ENCODE measurements at regions not wholly inside any gene's neighbourhood (a gene's known extent, or its start where the extent isn't known, plus 50 kb on each side); places are given as distances from the start of the nearest gene placed in this dataset.

DNA sequence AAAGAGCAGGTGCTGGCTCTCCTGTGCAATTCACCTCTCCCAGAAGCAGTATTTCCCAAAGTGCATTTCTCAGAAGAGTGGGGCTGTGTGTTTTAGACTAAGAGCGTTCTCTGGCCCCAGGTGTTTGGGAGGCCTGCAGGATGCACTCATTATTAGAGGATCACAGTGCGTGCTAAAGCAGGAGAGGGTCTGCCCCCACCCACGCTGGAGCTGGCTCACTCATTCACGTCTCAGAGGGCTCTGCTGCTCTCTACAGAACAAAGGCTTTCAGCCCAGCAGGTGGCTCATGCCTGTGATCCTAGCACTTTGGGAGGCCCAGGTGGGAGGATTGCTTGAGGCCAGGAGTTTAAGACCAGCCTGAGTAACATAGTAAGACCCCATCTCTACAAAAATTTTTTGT lies 756.7 kb downstream of the UQCRFS1 start:
- Histone ChIP-seq H3K9me3 (peaks cover 3% of the 10 kb centered on the region; the same call in 2 of the 3 replicates), H3K4me1 (no peaks in the 10 kb centered on the region), H3K4me2 (no peak overlapping the region), H3K4me3 (no peak overlapping the region), H3K27ac (no peak overlapping the region)
- WGBS (ENCODE audit: missing lambda C conversion rate) = 1% methylated on average over 4 of the region's 4 CpGs
- no peak for DNase-seq (ENCODE audit: low read depth in 1 of 2, low spot score in 1 of 2)
- no peak for TF ChIP-seq JUNB (IDR thresholded peaks at IDR 0.05)
- TF ChIP-seq MYC (IDR thresholded peaks at IDR 0.05; ENCODE audit: borderline replicate concordance, low read length) = no peak
- no peak for TF ChIP-seq MAFK (IDR thresholded peaks at IDR 0.05; ENCODE audit: partially characterized antibody)
- TF ChIP-seq NFE2L2 (conservative IDR thresholded peaks at IDR 0.05; ENCODE audit: low read length) = no peak
- TF ChIP-seq, protein P1, sequence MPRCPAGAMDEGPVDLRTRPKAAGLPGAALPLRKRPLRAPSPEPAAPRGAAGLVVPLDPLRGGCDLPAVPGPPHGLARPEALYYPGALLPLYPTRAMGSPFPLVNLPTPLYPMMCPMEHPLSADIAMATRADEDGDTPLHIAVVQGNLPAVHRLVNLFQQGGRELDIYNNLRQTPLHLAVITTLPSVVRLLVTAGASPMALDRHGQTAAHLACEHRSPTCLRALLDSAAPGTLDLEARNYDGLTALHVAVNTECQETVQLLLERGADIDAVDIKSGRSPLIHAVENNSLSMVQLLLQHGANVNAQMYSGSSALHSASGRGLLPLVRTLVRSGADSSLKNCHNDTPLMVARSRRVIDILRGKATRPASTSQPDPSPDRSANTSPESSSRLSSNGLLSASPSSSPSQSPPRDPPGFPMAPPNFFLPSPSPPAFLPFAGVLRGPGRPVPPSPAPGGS (IDR thresholded peaks at IDR 0.05) = no peak
- TF ChIP-seq FOSL2 (IDR thresholded peaks at IDR 0.05) = no peak
- no peak for TF ChIP-seq FOSL2 (CRISPR knock-in tag; IDR thresholded peaks at IDR 0.05)
- no peak for TF ChIP-seq SREBF2 (IDR thresholded peaks at IDR 0.05)
- TF ChIP-seq, protein P2, sequence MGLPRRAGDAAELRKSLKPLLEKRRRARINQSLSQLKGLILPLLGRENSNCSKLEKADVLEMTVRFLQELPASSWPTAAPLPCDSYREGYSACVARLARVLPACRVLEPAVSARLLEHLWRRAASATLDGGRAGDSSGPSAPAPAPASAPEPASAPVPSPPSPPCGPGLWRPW (IDR thresholded peaks at IDR 0.05) = no peak
- TF ChIP-seq BHLHE40 (IDR thresholded peaks at IDR 0.05; ENCODE audit: low read depth, low read length) = no peak
- no peak for TF ChIP-seq NPAS2 (CRISPR knock-in tag; IDR thresholded peaks at IDR 0.05; ENCODE audit: borderline replicate concordance)
- no peak for TF ChIP-seq HDAC2 (IDR thresholded peaks at IDR 0.05)
- no peak for TF ChIP-seq RARB (CRISPR knock-in tag; IDR thresholded peaks at IDR 0.05)
- TF ChIP-seq, protein P3, sequence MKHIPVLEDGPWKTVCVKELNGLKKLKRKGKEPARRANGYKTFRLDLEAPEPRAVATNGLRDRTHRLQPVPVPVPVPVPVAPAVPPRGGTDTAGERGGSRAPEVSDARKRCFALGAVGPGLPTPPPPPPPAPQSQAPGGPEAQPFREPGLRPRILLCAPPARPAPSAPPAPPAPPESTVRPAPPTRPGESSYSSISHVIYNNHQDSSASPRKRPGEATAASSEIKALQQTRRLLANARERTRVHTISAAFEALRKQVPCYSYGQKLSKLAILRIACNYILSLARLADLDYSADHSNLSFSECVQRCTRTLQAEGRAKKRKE (CRISPR knock-in tag; IDR thresholded peaks at IDR 0.05; ENCODE audit: low read depth) = no peak
- TF ChIP-seq POLR2AphosphoS2 (conservative IDR thresholded peaks at IDR 0.05; ENCODE audit: low read length) = no peak
- no peak for TF ChIP-seq ESRRA (IDR thresholded peaks at IDR 0.05; ENCODE audit: borderline replicate concordance, low read length)
- ChIA-PET CTCF (interaction anchor here (0.9 kb wide), 1 partner anchor 13 kb away, joined by 3 read pairs; no protein-coding TSS in a partner anchor), POLR2A (no interaction called here)
- no peak for FAIRE-seq
- ATAC-seq = no peak

DNA sequence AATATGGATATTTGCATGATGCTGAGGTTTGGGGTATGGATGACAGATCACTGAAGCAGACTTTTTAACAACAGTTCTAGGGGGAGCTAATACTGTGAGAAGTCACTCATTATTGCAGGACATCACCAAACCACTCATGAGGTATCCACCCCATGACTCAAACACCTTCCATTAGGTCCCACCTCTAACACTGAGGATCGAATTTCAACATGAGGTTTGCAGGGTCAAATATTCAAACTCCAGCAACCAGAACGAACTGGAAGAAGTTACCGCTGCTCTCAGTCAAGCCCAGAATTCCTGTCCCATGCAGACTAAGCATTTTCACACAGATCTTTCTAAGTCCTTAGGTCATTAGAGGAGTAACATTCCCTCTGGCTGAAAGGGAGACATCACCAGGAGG lies 758.9 kb downstream of the UQCRFS1 start:
- FAIRE-seq (peak; percentile 51), ATAC-seq (no peak), DNase-seq (ENCODE audit: low read depth in 1 of 2, low spot score in 1 of 2) (no peak)
- 17% methylated on average over 3 of the region's 3 CpGs for WGBS (ENCODE audit: missing lambda C conversion rate)
- H3K27ac ChIP-seq = no peak overlapping the region
- H3K4me2 ChIP-seq = no peak overlapping the region
- H3K4me3 ChIP-seq = no peak overlapping the region
- TF ChIP-seq, protein P4, sequence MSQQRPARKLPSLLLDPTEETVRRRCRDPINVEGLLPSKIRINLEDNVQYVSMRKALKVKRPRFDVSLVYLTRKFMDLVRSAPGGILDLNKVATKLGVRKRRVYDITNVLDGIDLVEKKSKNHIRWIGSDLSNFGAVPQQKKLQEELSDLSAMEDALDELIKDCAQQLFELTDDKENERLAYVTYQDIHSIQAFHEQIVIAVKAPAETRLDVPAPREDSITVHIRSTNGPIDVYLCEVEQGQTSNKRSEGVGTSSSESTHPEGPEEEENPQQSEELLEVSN (IDR thresholded peaks at IDR 0.05; ENCODE audit: borderline replicate concordance, low read depth) = no peak
- TF ChIP-seq TFCP2L1 (CRISPR knock-in tag; IDR thresholded peaks at IDR 0.05) (no peak), TP53 (CRISPR knock-in tag; IDR thresholded peaks at IDR 0.05) (no peak), RARB (CRISPR knock-in tag; IDR thresholded peaks at IDR 0.05) (no peak), POLR2A (IDR thresholded peaks at IDR 0.05; ENCODE audit: low read length) (no peak), FOSL2 (IDR thresholded peaks at IDR 0.05) (no peak), FOSL2 (CRISPR knock-in tag; IDR thresholded peaks at IDR 0.05) (no peak)
- TF ChIP-seq, protein P5, sequence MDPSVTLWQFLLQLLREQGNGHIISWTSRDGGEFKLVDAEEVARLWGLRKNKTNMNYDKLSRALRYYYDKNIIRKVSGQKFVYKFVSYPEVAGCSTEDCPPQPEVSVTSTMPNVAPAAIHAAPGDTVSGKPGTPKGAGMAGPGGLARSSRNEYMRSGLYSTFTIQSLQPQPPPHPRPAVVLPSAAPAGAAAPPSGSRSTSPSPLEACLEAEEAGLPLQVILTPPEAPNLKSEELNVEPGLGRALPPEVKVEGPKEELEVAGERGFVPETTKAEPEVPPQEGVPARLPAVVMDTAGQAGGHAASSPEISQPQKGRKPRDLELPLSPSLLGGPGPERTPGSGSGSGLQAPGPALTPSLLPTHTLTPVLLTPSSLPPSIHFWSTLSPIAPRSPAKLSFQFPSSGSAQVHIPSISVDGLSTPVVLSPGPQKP (IDR thresholded peaks at IDR 0.05; ENCODE audit: low read depth, low read length) = no peak
- TF ChIP-seq, protein P6, sequence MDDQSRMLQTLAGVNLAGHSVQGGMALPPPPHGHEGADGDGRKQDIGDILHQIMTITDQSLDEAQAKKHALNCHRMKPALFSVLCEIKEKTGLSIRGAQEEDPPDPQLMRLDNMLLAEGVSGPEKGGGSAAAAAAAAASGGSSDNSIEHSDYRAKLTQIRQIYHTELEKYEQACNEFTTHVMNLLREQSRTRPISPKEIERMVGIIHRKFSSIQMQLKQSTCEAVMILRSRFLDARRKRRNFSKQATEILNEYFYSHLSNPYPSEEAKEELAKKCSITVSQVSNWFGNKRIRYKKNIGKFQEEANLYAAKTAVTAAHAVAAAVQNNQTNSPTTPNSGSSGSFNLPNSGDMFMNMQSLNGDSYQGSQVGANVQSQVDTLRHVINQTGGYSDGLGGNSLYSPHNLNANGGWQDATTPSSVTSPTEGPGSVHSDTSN (IDR thresholded peaks at IDR 0.05) = no peak
- peaks cover 3% of the 10 kb centered on the region; the same call in 1 of the 3 replicates for H3K9me3 ChIP-seq
- ChIA-PET POLR2A (no interaction called here), CTCF (interaction anchor here (0.7 kb wide), 1 partner anchor 20 kb away, joined by 3 read pairs; no protein-coding TSS in a partner anchor)
- H3K4me1 ChIP-seq = no peaks in the 10 kb centered on the region

All from A549 (cell line).